ENCODE measurements at regions not wholly inside any gene's neighbourhood (a gene's known extent, or its start where the extent isn't known, plus 50 kb on each side); places are given as distances from the start of the nearest gene placed in this dataset.

GRCh38 chr4:19686456-19686855 lies 565.2 kb upstream of the SLIT2 start:
- H3K4me1 ChIP-seq, result no peaks in the 10 kb centered on the region
- H3K36me3 ChIP-seq, result no peaks in the 10 kb centered on the region
- TF ChIP-seq EP300 (IDR thresholded peaks at IDR 0.05), result no peak
- no peak for TF ChIP-seq POLR2A (IDR thresholded peaks at IDR 0.05)
- no peak for TF ChIP-seq CTCF (IDR thresholded peaks at IDR 0.05)
- no peak for TF ChIP-seq POLR2AphosphoS5 (IDR thresholded peaks at IDR 0.05)
- H3K9me3 ChIP-seq, result no peaks in the 10 kb centered on the region
- no peak overlapping the region for H3K4me3 ChIP-seq
- ATAC-seq, result no peak
- H3K27me3 ChIP-seq, result no peaks in the 10 kb centered on the region
- no peak overlapping the region for H3K27ac ChIP-seq

DNA sequence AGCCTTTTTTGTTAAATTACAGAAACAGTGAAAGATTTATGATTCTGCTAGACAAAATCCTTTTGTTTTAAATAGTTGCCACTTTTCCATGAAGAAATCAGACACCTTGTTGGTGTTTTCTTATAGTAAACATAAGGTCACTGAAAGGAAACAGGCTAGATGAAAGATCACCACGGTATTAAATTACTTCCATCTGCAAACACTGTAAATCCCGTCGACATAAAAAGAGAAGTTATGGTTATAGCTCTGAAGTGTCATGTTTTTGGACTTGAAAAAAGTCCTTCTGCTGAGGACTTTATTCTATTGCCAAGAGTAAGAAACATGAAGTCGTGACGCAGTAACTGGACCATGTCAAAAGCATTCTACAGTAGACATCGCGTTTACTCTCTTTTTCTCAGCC lies 567.6 kb upstream of the SLIT2 start:
- H3K4me3 ChIP-seq, result no peak overlapping the region
- no peaks in the 10 kb centered on the region for H3K36me3 ChIP-seq
- no peaks in the 10 kb centered on the region for H3K4me1 ChIP-seq
- ATAC-seq, result no peak
- H3K27ac ChIP-seq, result no peak overlapping the region
- 38 to 40% methylated on average over 7 of the region's 7 CpGs for WGBS, 2 donors (ENCODE audit: low coverage in 1 of 2)
- no peaks in the 10 kb centered on the region for H3K27me3 ChIP-seq
- H3K9me3 ChIP-seq, result no peaks in the 10 kb centered on the region
- TF ChIP-seq POLR2A (IDR thresholded peaks at IDR 0.05), result no peak
- TF ChIP-seq POLR2AphosphoS5 (IDR thresholded peaks at IDR 0.05), result no peak
- no peak for TF ChIP-seq EP300 (IDR thresholded peaks at IDR 0.05)
- no peak for TF ChIP-seq CTCF (IDR thresholded peaks at IDR 0.05)

- Histone ChIP-seq H3K36me3 (no peaks in the 10 kb centered on the region), H3K4me1 (no peaks in the 10 kb centered on the region), H3K4me3 (no peak overlapping the region), H3K27ac (no peak overlapping the region), H3K27me3 (no peaks in the 10 kb centered on the region), H3K9me3 (no peaks in the 10 kb centered on the region)
- TF ChIP-seq POLR2AphosphoS5 (IDR thresholded peaks at IDR 0.05), result no peak
- no peak for ATAC-seq
- WGBS, 2 donors (ENCODE audit: low coverage in 1 of 2), result 21 to 44% methylated on average over 2 to 4 of the region's 4 CpGs
Observed at GRCh38 chr4:19683426-19683825, 568.3 kb upstream of the SLIT2 start.

DNA sequence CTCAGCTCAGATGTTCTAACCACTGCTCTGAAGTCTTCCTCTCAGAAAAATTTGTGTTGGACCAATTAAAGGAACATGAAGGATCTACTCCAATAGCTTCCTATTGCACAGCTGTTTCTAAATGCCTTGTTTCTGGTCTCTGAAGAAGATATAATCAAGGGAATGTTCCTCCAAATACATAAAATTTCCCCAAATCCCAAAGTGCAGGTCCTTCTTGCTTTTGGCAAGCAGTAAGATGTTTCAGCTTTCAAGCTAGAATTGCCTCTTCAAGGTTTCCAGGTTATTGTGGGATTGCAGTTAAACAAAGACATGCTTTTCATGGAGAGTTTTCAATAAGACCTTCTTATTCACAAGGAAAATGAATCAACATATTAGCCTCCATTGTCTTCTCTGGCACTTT lies 574.5 kb upstream of the SLIT2 start:
- TF ChIP-seq POLR2A (IDR thresholded peaks at IDR 0.05) (no peak), POLR2AphosphoS5 (IDR thresholded peaks at IDR 0.05) (no peak), EP300 (IDR thresholded peaks at IDR 0.05) (no peak), CTCF (IDR thresholded peaks at IDR 0.05) (no peak)
- no peak for ATAC-seq
- Histone ChIP-seq H3K9me3 (no peaks in the 10 kb centered on the region), H3K4me3 (no peak overlapping the region), H3K27me3 (no peaks in the 10 kb centered on the region), H3K27ac (no peak overlapping the region), H3K36me3 (no peaks in the 10 kb centered on the region), H3K4me1 (peaks cover 0 to 12% (median 3%) of the 10 kb centered on the region in 3 donors)

- no peak for TF ChIP-seq POLR2A (IDR thresholded peaks at IDR 0.05)
- TF ChIP-seq EP300 (IDR thresholded peaks at IDR 0.05), result no peak
- TF ChIP-seq CTCF (IDR thresholded peaks at IDR 0.05), result no peak
- no peak for TF ChIP-seq POLR2AphosphoS5 (IDR thresholded peaks at IDR 0.05)
- no peak overlapping the region for H3K4me3 ChIP-seq
- peak; percentile 61 for ATAC-seq
- H3K27ac ChIP-seq, result peak overlapping the region; percentile 5 to 46 (median 20)
- no peaks in the 10 kb centered on the region for H3K36me3 ChIP-seq
- H3K9me3 ChIP-seq, result peaks cover 0 to 7% (median 0%) of the 10 kb centered on the region in 3 donors
- H3K27me3 ChIP-seq, result no peaks in the 10 kb centered on the region
- peaks cover 0 to 12% (median 3%) of the 10 kb centered on the region in 3 donors for H3K4me1 ChIP-seq
- WGBS, 2 donors (ENCODE audit: low coverage in 1 of 2), result 48 to 65% methylated on average over 4 of the region's 4 CpGs
Observed at GRCh38 chr4:19675172-19675811, 576.4 kb upstream of the SLIT2 start.
